PC-9 (cell line): ENCODE measurements at regions not wholly inside any gene's neighbourhood (a gene's known extent, or its start where the extent isn't known, plus 50 kb on each side); places are given as distances from the start of the nearest gene placed in this dataset.

ENCODE experiments used
- BruUV-seq: library from RNA; stranded (reverse); fragments of 400-500 nt; replicated peaks from 2 replicates; lab custom pipeline; 2021; lab: Mats Ljungman, UMichigan
- CTCF ChIA-PET: fragments of 300-600 bp; sonication (Branson Sonifier 250); formaldehyde crosslinking; loops from one replicate; lab custom pipeline; 2022; ENCODE audit warnings: antibody characterized with exemption; lab: Charles Lee
- POLR2A ChIA-PET: fragments of 300-600 bp; sonication (Branson Sonifier 250); formaldehyde crosslinking; loops from one replicate; lab custom pipeline; 2022; ENCODE audit warnings: antibody characterized with exemption; ENCODE audit not compliant: unreplicated experiment; lab: Charles Lee
- DNase-seq, 2 experiments: peaks; one replicate each; pipeline versions ENCODE4 v3.0.0 to v3.0.0-alpha.2; 2015 to 2022; ENCODE audit warnings: mixed read lengths in 1 of 2
- H2AFZ ChIP-seq: fragments of 200-600 bp; sonication (generic); 2 replicates; pipeline ENCODE4 v1.8.1; 2017; ENCODE audit warnings: antibody characterized with exemption
- H3F3A ChIP-seq: fragments of 200-600 bp; sonication (generic); 2 replicates; pipeline ENCODE4 v1.8.1; 2017; ENCODE audit warnings: antibody characterized with exemption, mild to moderate bottlenecking, low read depth; ENCODE audit not compliant: insufficient read depth
- H3K27ac ChIP-seq: fragments of 200-600 bp; sonication (generic); 2 replicates; pipeline ENCODE4 v1.6.1; 2016; ENCODE audit warnings: mixed run types
- H3K27me3 ChIP-seq: fragments of 200-600 bp; sonication (generic); 2 replicates; pipeline ENCODE4 v1.6.1; 2016; ENCODE audit warnings: low read depth, mixed run types; ENCODE audit not compliant: insufficient read depth
- H3K36me3 ChIP-seq: fragments of 200-600 bp; sonication (generic); 2 replicates; pipeline ENCODE4 v1.6.1; 2016; ENCODE audit warnings: low read depth, mixed run types
- H3K4me1 ChIP-seq: fragments of 200-600 bp; sonication (generic); replicated peaks from 2 replicates; pipeline ENCODE4 v1.6.1; 2016; ENCODE audit warnings: mixed run types; ENCODE audit not compliant: insufficient read depth
- H3K4me2 ChIP-seq: fragments of 200-600 bp; sonication (generic); 2 replicates; pipeline ENCODE4 v1.6.1; 2017; ENCODE audit warnings: mixed run types
- H3K4me3 ChIP-seq: fragments of 200-600 bp; sonication (generic); 2 replicates; pipeline ENCODE4 v1.6.1; 2016; ENCODE audit warnings: mixed run types
- H3K79me2 ChIP-seq: fragments of 200-600 bp; sonication (generic); 2 replicates; pipeline ENCODE4 v1.6.1; 2017; ENCODE audit warnings: low read depth, mixed run types
- H3K9me2 ChIP-seq: fragments of 200-600 bp; sonication (generic); 2 replicates; pipeline ENCODE4 v1.8.1; 2017; ENCODE audit warnings: mild to moderate bottlenecking; ENCODE audit not compliant: insufficient read depth
- H3K9me3 ChIP-seq: fragments of 200-600 bp; sonication (generic); 2 replicates; pipeline ENCODE4 v1.8.1; 2016; ENCODE audit warnings: low read depth; ENCODE audit not compliant: insufficient read depth
- H4K20me1 ChIP-seq: fragments of 200-600 bp; sonication (generic); 2 replicates; pipeline ENCODE4 v1.8.1; 2017; ENCODE audit not compliant: insufficient read depth
- EZH2 ChIP-seq: fragments of 200-600 bp; sonication (generic); IDR thresholded peaks from 2 replicates; pipeline ENCODE4 v1.8.0; 2017; ENCODE audit warnings: antibody characterized with exemption, low read depth
- intact Hi-C: fragments of 100-400 bp; cut with micrococcal nuclease; formaldehyde crosslinking; loops from one replicate; pipeline ENCODE4 v1.10.0; 2022; ENCODE audit not compliant: unreplicated experiment
- TF ChIP-seq, protein P1 (sequence below): fragments of 200-600 bp; sonication (generic); conservative IDR thresholded peaks from 2 replicates; pipeline ENCODE4 v1.6.1; 2017; ENCODE audit warnings: mixed run types, antibody characterized with exemption, mild to moderate bottlenecking, moderate library complexity

DNA sequence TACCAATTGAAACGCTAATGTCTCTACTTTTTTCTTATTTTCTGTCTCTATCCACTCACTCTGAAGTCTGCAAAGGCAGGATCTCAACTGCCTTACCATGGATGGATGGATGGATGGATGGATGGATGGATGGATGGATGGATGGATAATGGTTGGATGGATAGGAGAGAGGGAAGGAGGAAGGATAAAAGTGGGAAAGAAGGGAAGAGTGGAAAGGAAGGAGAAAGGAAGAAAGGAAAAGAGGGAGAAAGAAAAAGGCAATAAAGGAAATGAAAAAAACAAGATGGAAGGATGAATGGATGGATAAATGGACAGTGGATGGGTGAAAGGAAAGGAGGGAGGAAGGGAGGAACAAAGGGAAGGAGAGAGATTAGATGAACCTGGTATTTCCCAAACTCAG is 506.0 kb downstream of the MN1 start:
- DNase-seq = no peak
- no peaks in the 10 kb centered on the region for H3K36me3 ChIP-seq
- no peak overlapping the region for H3K27ac ChIP-seq
- H3K79me2 ChIP-seq = no peaks in the 10 kb centered on the region
- no peaks in the 10 kb centered on the region for H4K20me1 ChIP-seq
- intact Hi-C loops = no loop called here
- no peaks in the 10 kb centered on the region for H3K4me1 ChIP-seq
- no TSS peak for BruUV-seq
- H3K27me3 ChIP-seq = no peaks in the 10 kb centered on the region
- ChIA-PET CTCF (no interaction called here), POLR2A (no interaction called here)
- H3K9me2 ChIP-seq = no peaks in the 10 kb centered on the region
- H3K4me2 ChIP-seq = no peak overlapping the region
- TF ChIP-seq EZH2 = no peak
- TF ChIP-seq, protein P1, sequence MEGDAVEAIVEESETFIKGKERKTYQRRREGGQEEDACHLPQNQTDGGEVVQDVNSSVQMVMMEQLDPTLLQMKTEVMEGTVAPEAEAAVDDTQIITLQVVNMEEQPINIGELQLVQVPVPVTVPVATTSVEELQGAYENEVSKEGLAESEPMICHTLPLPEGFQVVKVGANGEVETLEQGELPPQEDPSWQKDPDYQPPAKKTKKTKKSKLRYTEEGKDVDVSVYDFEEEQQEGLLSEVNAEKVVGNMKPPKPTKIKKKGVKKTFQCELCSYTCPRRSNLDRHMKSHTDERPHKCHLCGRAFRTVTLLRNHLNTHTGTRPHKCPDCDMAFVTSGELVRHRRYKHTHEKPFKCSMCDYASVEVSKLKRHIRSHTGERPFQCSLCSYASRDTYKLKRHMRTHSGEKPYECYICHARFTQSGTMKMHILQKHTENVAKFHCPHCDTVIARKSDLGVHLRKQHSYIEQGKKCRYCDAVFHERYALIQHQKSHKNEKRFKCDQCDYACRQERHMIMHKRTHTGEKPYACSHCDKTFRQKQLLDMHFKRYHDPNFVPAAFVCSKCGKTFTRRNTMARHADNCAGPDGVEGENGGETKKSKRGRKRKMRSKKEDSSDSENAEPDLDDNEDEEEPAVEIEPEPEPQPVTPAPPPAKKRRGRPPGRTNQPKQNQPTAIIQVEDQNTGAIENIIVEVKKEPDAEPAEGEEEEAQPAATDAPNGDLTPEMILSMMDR = no peak
- no peaks in the 10 kb centered on the region for H3F3A ChIP-seq
- H3K9me3 ChIP-seq = no peaks in the 10 kb centered on the region
- H3K4me3 ChIP-seq = no peak overlapping the region
- H2AFZ ChIP-seq = no peak overlapping the region

DNA sequence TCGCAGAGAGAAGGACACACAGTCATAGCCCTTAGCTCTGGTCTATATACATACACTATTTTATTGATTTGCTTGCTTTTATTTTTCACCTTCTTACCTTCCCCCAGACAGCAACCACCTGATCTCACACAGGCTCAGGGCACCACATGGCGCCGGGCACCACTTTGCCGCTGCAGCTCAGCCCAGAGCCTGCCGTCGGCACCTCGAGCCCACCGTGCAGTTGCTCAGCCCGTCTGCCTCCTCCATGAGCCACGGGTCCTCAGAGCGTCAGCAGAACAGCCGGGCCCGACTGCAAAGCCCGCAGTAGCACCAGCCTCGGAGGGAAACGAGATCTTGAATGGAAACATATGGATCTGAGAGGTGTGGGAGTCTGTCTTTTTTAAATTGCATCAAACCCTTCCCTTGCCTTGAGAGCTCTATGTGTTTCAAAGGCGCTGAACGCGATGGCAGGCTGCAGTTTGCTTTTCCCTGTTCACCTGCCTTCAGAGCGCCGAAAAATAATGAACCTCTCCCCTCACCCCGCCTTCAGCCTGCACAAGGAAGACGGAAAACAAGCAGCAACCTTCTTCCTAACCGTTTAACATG is 505.4 kb downstream of the MN1 start:
- Histone ChIP-seq H3K9me3 (no peaks in the 10 kb centered on the region), H3K79me2 (no peaks in the 10 kb centered on the region), H3K27me3 (no peaks in the 10 kb centered on the region), H3K9me2 (no peaks in the 10 kb centered on the region), H3K4me3 (no peak overlapping the region), H3K36me3 (no peaks in the 10 kb centered on the region), H3K4me1 (no peaks in the 10 kb centered on the region), H2AFZ (no peak overlapping the region), H3F3A (no peaks in the 10 kb centered on the region), H3K4me2 (no peak overlapping the region), H4K20me1 (no peaks in the 10 kb centered on the region), H3K27ac (no peak overlapping the region)
- CTCF ChIA-PET = no interaction called here
- BruUV-seq = no TSS peak
- POLR2A ChIA-PET = no interaction called here
- intact Hi-C loops = no loop called here
- no peak for TF ChIP-seq EZH2
- TF ChIP-seq, protein P1 = no peak
- DNase-seq = no peak

DNA sequence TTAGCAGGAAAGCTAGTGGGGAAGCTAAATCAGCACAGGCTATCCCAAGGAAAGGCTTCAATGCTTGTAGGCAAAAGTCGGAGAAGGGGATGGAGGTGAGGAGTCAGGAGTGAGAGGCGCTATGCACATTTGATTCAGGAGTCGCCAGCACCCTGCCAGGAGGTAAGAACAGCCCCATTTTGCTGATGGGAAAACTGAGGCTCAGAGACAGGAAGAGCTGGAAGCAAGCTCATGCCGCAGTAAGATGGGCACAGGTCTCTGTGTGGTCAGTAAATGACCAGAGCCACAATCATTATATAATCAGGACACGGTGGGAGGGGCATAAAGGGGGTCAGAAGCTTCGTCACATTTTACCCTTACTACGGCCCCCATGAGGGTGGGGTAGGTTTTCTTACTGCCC is 504.4 kb downstream of the MN1 start:
- BruUV-seq = no TSS peak
- Histone ChIP-seq H3K79me2 (no peaks in the 10 kb centered on the region), H3K27me3 (no peaks in the 10 kb centered on the region), H4K20me1 (no peaks in the 10 kb centered on the region), H3K9me3 (no peaks in the 10 kb centered on the region), H3K4me1 (no peaks in the 10 kb centered on the region), H3K36me3 (no peaks in the 10 kb centered on the region), H2AFZ (no peak overlapping the region), H3K4me2 (no peak overlapping the region), H3K27ac (no peak overlapping the region), H3F3A (no peaks in the 10 kb centered on the region), H3K9me2 (no peaks in the 10 kb centered on the region), H3K4me3 (no peak overlapping the region)
- ChIA-PET CTCF (no interaction called here), POLR2A (no interaction called here)
- no peak for DNase-seq
- intact Hi-C loops = no loop called here
- TF ChIP-seq, protein P1 = no peak
- no peak for TF ChIP-seq EZH2
